ENCODE measurements at regions not wholly inside any gene's neighbourhood (a gene's known extent, or its start where the extent isn't known, plus 50 kb on each side); places are given as distances from the start of the nearest gene placed in this dataset.

DNA sequence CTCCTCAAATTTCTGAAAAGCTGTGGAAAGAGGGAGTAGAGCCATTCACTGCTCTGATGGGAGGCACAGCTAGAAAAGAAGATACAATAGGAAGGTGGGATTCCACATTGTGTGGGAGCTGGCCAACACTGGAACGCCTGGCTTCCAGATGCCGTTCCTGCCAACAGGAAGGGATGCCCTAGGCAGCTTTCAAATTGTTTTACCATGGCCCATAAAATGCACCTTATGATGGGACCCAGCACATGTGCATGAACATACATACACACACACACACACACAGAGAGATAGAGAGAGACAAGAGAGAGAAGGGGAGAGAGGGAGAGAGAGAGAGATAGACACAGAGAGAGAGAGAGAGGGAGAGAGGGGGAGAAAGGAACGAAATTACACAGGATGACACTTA, 86.1 kb upstream of the BZW1 start:
- TF ChIP-seq KAT8 (CRISPR knock-in tag; IDR thresholded peaks at IDR 0.05) (no peak), TGIF2 (CRISPR knock-in tag; IDR thresholded peaks at IDR 0.05) (no peak), ESRRA (CRISPR knock-in tag; IDR thresholded peaks at IDR 0.05; ENCODE audit: low read depth) (no peak), PTBP1 (IDR thresholded peaks at IDR 0.05; ENCODE audit: low read depth, low read length, poor library complexity, severe bottlenecking) (no peak), ZNF160 (CRISPR knock-in tag; IDR thresholded peaks at IDR 0.05) (no peak), ETV6 (CRISPR knock-in tag; conservative IDR thresholded peaks at IDR 0.05) (no peak), CREB1 (IDR thresholded peaks at IDR 0.05) (no peak), CREB1 (CRISPR knock-in tag; IDR thresholded peaks at IDR 0.05) (no peak), MBNL3 (CRISPR knock-in tag; conservative IDR thresholded peaks at IDR 0.05) (no peak), SRY (CRISPR knock-in tag; IDR thresholded peaks at IDR 0.05) (no peak)
- TF ChIP-seq, protein P1, sequence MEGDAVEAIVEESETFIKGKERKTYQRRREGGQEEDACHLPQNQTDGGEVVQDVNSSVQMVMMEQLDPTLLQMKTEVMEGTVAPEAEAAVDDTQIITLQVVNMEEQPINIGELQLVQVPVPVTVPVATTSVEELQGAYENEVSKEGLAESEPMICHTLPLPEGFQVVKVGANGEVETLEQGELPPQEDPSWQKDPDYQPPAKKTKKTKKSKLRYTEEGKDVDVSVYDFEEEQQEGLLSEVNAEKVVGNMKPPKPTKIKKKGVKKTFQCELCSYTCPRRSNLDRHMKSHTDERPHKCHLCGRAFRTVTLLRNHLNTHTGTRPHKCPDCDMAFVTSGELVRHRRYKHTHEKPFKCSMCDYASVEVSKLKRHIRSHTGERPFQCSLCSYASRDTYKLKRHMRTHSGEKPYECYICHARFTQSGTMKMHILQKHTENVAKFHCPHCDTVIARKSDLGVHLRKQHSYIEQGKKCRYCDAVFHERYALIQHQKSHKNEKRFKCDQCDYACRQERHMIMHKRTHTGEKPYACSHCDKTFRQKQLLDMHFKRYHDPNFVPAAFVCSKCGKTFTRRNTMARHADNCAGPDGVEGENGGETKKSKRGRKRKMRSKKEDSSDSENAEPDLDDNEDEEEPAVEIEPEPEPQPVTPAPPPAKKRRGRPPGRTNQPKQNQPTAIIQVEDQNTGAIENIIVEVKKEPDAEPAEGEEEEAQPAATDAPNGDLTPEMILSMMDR (CRISPR knock-in tag; IDR thresholded peaks at IDR 0.05): no peak
- TF ChIP-seq, protein P2, sequence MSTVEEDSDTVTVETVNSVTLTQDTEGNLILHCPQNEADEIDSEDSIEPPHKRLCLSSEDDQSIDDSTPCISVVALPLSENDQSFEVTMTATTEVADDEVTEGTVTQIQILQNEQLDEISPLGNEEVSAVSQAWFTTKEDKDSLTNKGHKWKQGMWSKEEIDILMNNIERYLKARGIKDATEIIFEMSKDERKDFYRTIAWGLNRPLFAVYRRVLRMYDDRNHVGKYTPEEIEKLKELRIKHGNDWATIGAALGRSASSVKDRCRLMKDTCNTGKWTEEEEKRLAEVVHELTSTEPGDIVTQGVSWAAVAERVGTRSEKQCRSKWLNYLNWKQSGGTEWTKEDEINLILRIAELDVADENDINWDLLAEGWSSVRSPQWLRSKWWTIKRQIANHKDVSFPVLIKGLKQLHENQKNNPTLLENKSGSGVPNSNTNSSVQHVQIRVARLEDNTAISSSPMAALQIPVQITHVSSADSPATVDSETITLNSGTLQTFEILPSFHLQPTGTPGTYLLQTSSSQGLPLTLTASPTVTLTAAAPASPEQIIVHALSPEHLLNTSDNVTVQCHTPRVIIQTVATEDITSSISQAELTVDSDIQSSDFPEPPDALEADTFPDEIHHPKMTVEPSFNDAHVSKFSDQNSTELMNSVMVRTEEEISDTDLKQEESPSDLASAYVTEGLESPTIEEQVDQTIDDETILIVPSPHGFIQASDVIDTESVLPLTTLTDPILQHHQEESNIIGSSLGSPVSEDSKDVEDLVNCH (CRISPR knock-in tag; IDR thresholded peaks at IDR 0.05): no peak
- TF ChIP-seq, protein P3, sequence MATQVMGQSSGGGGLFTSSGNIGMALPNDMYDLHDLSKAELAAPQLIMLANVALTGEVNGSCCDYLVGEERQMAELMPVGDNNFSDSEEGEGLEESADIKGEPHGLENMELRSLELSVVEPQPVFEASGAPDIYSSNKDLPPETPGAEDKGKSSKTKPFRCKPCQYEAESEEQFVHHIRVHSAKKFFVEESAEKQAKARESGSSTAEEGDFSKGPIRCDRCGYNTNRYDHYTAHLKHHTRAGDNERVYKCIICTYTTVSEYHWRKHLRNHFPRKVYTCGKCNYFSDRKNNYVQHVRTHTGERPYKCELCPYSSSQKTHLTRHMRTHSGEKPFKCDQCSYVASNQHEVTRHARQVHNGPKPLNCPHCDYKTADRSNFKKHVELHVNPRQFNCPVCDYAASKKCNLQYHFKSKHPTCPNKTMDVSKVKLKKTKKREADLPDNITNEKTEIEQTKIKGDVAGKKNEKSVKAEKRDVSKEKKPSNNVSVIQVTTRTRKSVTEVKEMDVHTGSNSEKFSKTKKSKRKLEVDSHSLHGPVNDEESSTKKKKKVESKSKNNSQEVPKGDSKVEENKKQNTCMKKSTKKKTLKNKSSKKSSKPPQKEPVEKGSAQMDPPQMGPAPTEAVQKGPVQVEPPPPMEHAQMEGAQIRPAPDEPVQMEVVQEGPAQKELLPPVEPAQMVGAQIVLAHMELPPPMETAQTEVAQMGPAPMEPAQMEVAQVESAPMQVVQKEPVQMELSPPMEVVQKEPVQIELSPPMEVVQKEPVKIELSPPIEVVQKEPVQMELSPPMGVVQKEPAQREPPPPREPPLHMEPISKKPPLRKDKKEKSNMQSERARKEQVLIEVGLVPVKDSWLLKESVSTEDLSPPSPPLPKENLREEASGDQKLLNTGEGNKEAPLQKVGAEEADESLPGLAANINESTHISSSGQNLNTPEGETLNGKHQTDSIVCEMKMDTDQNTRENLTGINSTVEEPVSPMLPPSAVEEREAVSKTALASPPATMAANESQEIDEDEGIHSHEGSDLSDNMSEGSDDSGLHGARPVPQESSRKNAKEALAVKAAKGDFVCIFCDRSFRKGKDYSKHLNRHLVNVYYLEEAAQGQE (IDR thresholded peaks at IDR 0.05; ENCODE audit: borderline replicate concordance in 1 of 2, low read depth in 1 of 2, low read length in 2 of 2): no peak
- TF ChIP-seq, protein P4, sequence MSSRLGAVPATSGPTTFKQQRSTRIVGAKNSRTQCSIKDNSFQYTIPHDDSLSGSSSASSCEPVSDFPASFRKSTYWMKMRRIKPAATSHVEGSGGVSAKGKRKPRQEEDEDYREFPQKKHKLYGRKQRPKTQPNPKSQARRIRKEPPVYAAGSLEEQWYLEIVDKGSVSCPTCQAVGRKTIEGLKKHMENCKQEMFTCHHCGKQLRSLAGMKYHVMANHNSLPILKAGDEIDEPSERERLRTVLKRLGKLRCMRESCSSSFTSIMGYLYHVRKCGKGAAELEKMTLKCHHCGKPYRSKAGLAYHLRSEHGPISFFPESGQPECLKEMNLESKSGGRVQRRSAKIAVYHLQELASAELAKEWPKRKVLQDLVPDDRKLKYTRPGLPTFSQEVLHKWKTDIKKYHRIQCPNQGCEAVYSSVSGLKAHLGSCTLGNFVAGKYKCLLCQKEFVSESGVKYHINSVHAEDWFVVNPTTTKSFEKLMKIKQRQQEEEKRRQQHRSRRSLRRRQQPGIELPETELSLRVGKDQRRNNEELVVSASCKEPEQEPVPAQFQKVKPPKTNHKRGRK (CRISPR knock-in tag; IDR thresholded peaks at IDR 0.05): no peak

All from HepG2 (cell line).